CD14-positive monocyte (primary cell): ENCODE measurements at regions not wholly inside any gene's neighbourhood (a gene's known extent, or its start where the extent isn't known, plus 50 kb on each side); places are given as distances from the start of the nearest gene placed in this dataset.

Experiments used
- DNase-seq, 3 donors: peaks; one replicate each; pipeline ENCODE4 v3.0.0-alpha.2; 2011 to 2022
- H2AFZ ChIP-seq: 2 replicates; pipeline ENCODE4 v1.6.0; 2012; ENCODE audit warnings: mild to moderate bottlenecking, low read depth, low read length, inconsistent platforms; ENCODE audit not compliant: insufficient read depth, poor library complexity, severe bottlenecking
- H3K27ac ChIP-seq, 2 donors: 1 replicate in 1 of 2; 2 replicates in 1 of 2; pipeline ENCODE4 v1.5.1; 2012 to 2013; ENCODE audit warnings: low read length in 2 of 2, control low read depth in 1 of 2, inconsistent platforms in 1 of 2, low read depth in 1 of 2, mild to moderate bottlenecking in 1 of 2
- H3K27me3 ChIP-seq, 2 donors: one replicate each; pipeline versions ENCODE4 v1.6.0 to v1.6.1; 2011 to 2013; ENCODE audit warnings: low read length in 2 of 2; ENCODE audit not compliant: control insufficient read depth in 2 of 2, insufficient read depth in 2 of 2
- H3K36me3 ChIP-seq, 2 donors: replicated peaks in 1 of 2; 1 replicate in 1 of 2; 2 replicates in 1 of 2; pipeline versions ENCODE4 v1.5.1 to v1.6.1; 2012 to 2013; ENCODE audit warnings: low read length in 2 of 2, control low read depth in 1 of 2, inconsistent platforms in 1 of 2, mild to moderate bottlenecking in 1 of 2; ENCODE audit not compliant: insufficient read depth in 2 of 2, control insufficient read depth in 1 of 2
- H3K4me1 ChIP-seq, 2 donors: 1 replicate in 1 of 2; 2 replicates in 1 of 2; pipeline versions ENCODE4 v1.5.1 to v1.6.1; 2012 to 2013; ENCODE audit warnings: low read length in 2 of 2, control low read depth in 1 of 2, inconsistent platforms in 1 of 2, mild to moderate bottlenecking in 1 of 2, moderate library complexity in 1 of 2; ENCODE audit not compliant: insufficient read depth in 2 of 2, control insufficient read depth in 1 of 2
- H3K4me2 ChIP-seq: replicated peaks from 2 replicates; pipeline ENCODE3; 2012; ENCODE audit warnings: low read length, moderate library complexity, mild to moderate bottlenecking; ENCODE audit not compliant: poor library complexity, severe bottlenecking; ENCODE audit errors: extremely low read depth
- H3K4me3 ChIP-seq, 3 experiments: fragments of 200-600 bp in 1 of 3; sonication (generic) in 1 of 3; replicated peaks in 1 of 3; 1 replicate in 2 of 3; 2 replicates in 1 of 3; pipeline ENCODE4 v1.5.1; 2011 to 2013; ENCODE audit warnings: low read length in 3 of 3, mild to moderate bottlenecking in 3 of 3, control low read depth in 2 of 3, low read depth in 2 of 3, inconsistent platforms in 1 of 3, moderate library complexity in 1 of 3
- H3K79me2 ChIP-seq: 2 replicates; pipeline ENCODE4 v1.6.0; 2012; ENCODE audit warnings: mild to moderate bottlenecking, control low read depth, inconsistent platforms, low read length, moderate library complexity; ENCODE audit not compliant: insufficient read depth
- H3K9ac ChIP-seq: 2 replicates; pipeline ENCODE4 v1.6.0; 2017; ENCODE audit warnings: low read length, mild to moderate bottlenecking; ENCODE audit not compliant: insufficient read depth, poor library complexity, severe bottlenecking
- H3K9me3 ChIP-seq, 2 donors: replicated peaks in 1 of 2; 1 replicate in 1 of 2; 2 replicates in 1 of 2; pipeline versions ENCODE4 v1.5.1 to v1.6.1; 2012 to 2013; ENCODE audit warnings: low read length in 2 of 2, control low read depth in 1 of 2; ENCODE audit not compliant: control insufficient read depth in 1 of 2, insufficient read depth in 1 of 2
- H4K20me1 ChIP-seq: 2 replicates; pipeline ENCODE4 v1.6.0; 2012; ENCODE audit warnings: mild to moderate bottlenecking, low read length, control low read depth, moderate library complexity; ENCODE audit not compliant: insufficient read depth
- H3K27ac Mint-ChIP-seq, 7 donors: one replicate each; pipeline ENCODE4 v1.8.0; 2020; ENCODE audit warnings: mild to moderate bottlenecking in 7 of 7, mixed read lengths in 7 of 7, moderate library complexity in 6 of 7, inconsistent platforms in 2 of 7
- H3K27me3 Mint-ChIP-seq, 3 donors: one replicate each; pipeline ENCODE4 v1.8.0; 2021 to 2022; ENCODE audit warnings: low read depth in 3 of 3, mild to moderate bottlenecking in 3 of 3, mixed read lengths in 3 of 3, moderate library complexity in 3 of 3, inconsistent platforms in 1 of 3
- H3K36me3 Mint-ChIP-seq, 2 donors: one replicate each; pipeline ENCODE4 v1.8.0; 2020; ENCODE audit warnings: mixed read lengths in 2 of 2, inconsistent platforms in 1 of 2, mild to moderate bottlenecking in 1 of 2
- H3K4me1 Mint-ChIP-seq: one replicate; pipeline ENCODE4 v1.8.0; 2020; ENCODE audit warnings: mild to moderate bottlenecking, mixed read lengths
- H3K4me3 Mint-ChIP-seq, 2 donors: one replicate each; pipeline ENCODE4 v1.8.0; 2020; ENCODE audit warnings: mild to moderate bottlenecking in 2 of 2, mixed read lengths in 2 of 2, moderate library complexity in 1 of 2
- H3K9me3 Mint-ChIP-seq, 7 donors: one replicate each; pipeline ENCODE4 v1.8.0; 2020 to 2022; ENCODE audit warnings: mixed read lengths in 7 of 7, mild to moderate bottlenecking in 6 of 7, moderate library complexity in 6 of 7, inconsistent platforms in 2 of 7
- WGBS: methylation state at CpG from one replicate; pipeline ENCODE4 v1.1.5; 2013; ENCODE audit warnings: missing lambda C conversion rate; ENCODE audit not compliant: insufficient coverage; 5-methylcytosine and 5-hydroxymethylcytosine counted together
- intact Hi-C, 2 donors: fragments of 100-400 bp; cut with micrococcal nuclease; formaldehyde crosslinking; loops; one replicate each; pipeline versions ENCODE4 v1.15.0 to v1.15.1; 2023
- TF ChIP-seq, protein P1 (sequence below): fragments of 200-600 bp; IDR thresholded peaks from one replicate; pipeline ENCODE4 v1.8.0; 2022; ENCODE audit warnings: antibody characterized with exemption, mild to moderate bottlenecking

DNA sequence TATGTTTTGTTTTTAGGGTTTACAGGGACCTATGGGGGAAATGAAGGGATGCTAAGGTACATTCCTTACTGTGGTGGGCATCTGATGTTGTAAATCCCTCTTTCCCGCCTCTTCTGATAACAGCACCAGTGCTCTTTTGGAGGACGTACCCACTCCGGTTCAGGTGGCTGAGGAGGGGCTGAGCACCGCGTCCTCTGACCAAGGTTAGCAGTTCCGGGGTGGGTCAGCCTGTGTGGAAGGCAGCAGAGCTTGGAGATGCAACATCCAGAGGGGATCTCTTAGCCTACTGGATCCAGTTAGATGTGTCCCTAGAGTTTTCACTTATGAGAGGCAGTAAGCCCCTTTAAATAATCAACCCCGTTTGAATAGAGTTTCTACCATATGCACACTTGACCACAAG, 135.3 kb upstream of the KCNG1 start:
- Histone ChIP-seq H3K79me2 (no peaks in the 10 kb centered on the region), H3K4me1 (no peaks in the 10 kb centered on the region), H3K9ac (no peak overlapping the region), H3K27ac (no peak overlapping the region), H3K9me3 (no peaks in the 10 kb centered on the region), H3K4me2 (no peak overlapping the region), H3K4me3 (no peak overlapping the region), H2AFZ (no peak overlapping the region), H3K36me3 (no peaks in the 10 kb centered on the region), H4K20me1 (no peaks in the 10 kb centered on the region), H3K27me3 (peaks cover 0 to 3% of the 10 kb centered on the region in 2 donors)
- intact Hi-C loops, result no loop called here
- Mint-ChIP-seq H3K36me3 (no peaks in the 10 kb centered on the region), H3K27ac (no peak overlapping the region), H3K9me3 (peaks cover 0 to 3% (median 0%) of the 10 kb centered on the region in 7 donors), H3K27me3 (peaks cover 11 to 24% (median 19%) of the 10 kb centered on the region in 3 donors), H3K4me3 (no peak overlapping the region), H3K4me1 (no peaks in the 10 kb centered on the region)
- TF ChIP-seq, protein P1, sequence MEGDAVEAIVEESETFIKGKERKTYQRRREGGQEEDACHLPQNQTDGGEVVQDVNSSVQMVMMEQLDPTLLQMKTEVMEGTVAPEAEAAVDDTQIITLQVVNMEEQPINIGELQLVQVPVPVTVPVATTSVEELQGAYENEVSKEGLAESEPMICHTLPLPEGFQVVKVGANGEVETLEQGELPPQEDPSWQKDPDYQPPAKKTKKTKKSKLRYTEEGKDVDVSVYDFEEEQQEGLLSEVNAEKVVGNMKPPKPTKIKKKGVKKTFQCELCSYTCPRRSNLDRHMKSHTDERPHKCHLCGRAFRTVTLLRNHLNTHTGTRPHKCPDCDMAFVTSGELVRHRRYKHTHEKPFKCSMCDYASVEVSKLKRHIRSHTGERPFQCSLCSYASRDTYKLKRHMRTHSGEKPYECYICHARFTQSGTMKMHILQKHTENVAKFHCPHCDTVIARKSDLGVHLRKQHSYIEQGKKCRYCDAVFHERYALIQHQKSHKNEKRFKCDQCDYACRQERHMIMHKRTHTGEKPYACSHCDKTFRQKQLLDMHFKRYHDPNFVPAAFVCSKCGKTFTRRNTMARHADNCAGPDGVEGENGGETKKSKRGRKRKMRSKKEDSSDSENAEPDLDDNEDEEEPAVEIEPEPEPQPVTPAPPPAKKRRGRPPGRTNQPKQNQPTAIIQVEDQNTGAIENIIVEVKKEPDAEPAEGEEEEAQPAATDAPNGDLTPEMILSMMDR, result no peak
- WGBS, result 93% methylated on average over 6 of the region's 7 CpGs
- DNase-seq, result no peak

DNA sequence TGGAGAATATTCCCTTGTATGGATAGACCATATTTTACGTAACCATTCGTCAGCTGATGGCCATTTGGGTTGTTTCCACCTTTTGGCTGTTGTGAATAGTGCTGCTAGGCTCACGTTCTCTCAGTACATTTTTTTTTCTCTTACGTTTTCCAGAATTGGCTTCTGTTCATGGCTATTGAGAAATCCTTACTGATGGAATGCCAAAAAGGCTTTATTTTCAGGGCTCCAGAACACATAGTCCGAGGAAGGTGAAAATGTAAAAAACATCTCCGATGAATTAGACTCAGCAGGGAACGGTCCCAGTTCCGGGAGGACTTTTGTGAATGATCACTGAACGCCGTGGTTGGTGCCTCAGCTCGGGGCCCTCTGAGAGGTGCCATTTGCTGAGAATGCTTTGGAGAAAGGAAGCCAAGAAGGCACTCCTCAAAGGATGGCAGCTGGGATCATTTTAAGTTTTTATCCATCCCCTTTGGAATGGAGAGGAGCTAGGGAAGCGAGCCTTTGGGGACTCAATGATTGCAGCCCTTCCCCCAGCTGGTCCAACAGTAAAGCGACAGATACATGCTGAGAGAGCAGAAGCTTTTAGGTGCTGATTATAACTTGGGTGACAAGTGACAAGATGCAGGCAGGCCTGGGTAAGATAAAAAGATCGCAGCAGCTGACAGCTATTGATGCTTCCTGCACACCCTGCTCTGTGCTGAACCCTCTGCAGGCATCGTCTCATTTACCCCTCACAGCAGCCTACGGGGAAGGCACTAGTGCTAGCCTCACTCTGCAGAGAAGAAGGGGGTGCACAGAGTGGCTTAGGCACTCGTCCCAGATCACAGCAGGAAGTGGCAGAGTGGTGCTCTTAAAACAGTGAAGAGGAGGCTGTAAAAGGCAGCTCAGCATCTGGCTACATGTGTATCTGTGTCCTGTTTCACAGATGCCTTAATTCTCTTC, 133.4 kb upstream of the KCNG1 start:
- Mint-ChIP-seq H3K4me1 (no peaks in the 10 kb centered on the region), H3K9me3 (peaks cover 0 to 3% (median 0%) of the 10 kb centered on the region in 7 donors), H3K4me3 (no peak overlapping the region), H3K27me3 (peaks cover 11 to 28% (median 24%) of the 10 kb centered on the region in 3 donors), H3K36me3 (no peaks in the 10 kb centered on the region), H3K27ac (no peak overlapping the region)
- no peaks in the 10 kb centered on the region for H3K4me1 ChIP-seq
- no peaks in the 10 kb centered on the region for H3K9me3 ChIP-seq
- no peak overlapping the region for H3K4me3 ChIP-seq
- no peak overlapping the region for H3K9ac ChIP-seq
- H3K27ac ChIP-seq, result no peak overlapping the region
- H3K4me2 ChIP-seq, result no peak overlapping the region
- 52% methylated on average over 17 of the region's 17 CpGs for WGBS
- H3K79me2 ChIP-seq, result no peaks in the 10 kb centered on the region
- no peaks in the 10 kb centered on the region for H3K36me3 ChIP-seq
- no peak for DNase-seq
- intact Hi-C loops, result no loop called here
- no peak overlapping the region for H2AFZ ChIP-seq
- H4K20me1 ChIP-seq, result no peaks in the 10 kb centered on the region
- TF ChIP-seq, protein P1, result no peak
- H3K27me3 ChIP-seq, result peaks cover 0 to 3% of the 10 kb centered on the region in 2 donors
